K562 (cell line): ENCODE measurements at regions not wholly inside any gene's neighbourhood (a gene's known extent, or its start where the extent isn't known, plus 50 kb on each side); places are given as distances from the start of the nearest gene placed in this dataset.
A peak's percentile ranks its signal among the peaks of the same experiment; 100 is the strongest.
"Not testable (repeated sequence)": the region's sequence is repeated elsewhere in the genome, so short reads cannot be mapped to it uniquely, and the experiment has no call there.

Experiments
- ATAC-seq: fragments of 200-7000 bp; cut with Tn5 transposase; 3 replicates; pipeline ENCODE4 v1.9.1; 2020; ENCODE audit warnings: moderate library complexity
- BruUV-seq: library from RNA; stranded (reverse); fragments of 400-500 nt; replicated peaks from 2 replicates; lab custom pipeline; 2021; lab: Mats Ljungman, UMichigan
- CTCF ChIA-PET: fragments of 300-600 bp; formaldehyde crosslinking; extraction: SDS; loops from one replicate; lab custom pipeline; 2021; ENCODE audit warnings: low intra/inter-chr PET ratio; lab: Yijun Ruan, JAX
- POLR2A ChIA-PET: fragments of 300-600, 350-650 bp; sonication (Branson Sonifier 250); formaldehyde crosslinking; extraction: SDS; loops from one replicate; lab custom pipeline; 2021; ENCODE audit warnings: antibody characterized with exemption, inconsistent platforms; lab: Yijun Ruan, JAX
- DNase-seq, 4 experiments: peaks; one replicate each; pipeline versions ENCODE4 v3.0.0 to v3.0.0-alpha.2; 2011 to 2018; ENCODE audit warnings: low spot score in 3 of 4, mixed read lengths in 3 of 4; ENCODE audit errors: extremely low read depth in 1 of 4
- FAIRE-seq: peaks from 2 replicates; lab custom pipeline; 2011; peaks lifted over from hg19 to GRCh38; lab: Jason Lieb, UNC
- H2AFZ ChIP-seq: 2 replicates; pipeline ENCODE4 v1.6.0; 2011; ENCODE audit warnings: low read depth, low read length, control low read depth, inconsistent platforms
- H3K27ac ChIP-seq: fragments of 200-600 bp; 3 replicates; pipeline ENCODE4 v1.8.0; 2011; ENCODE audit warnings: low read depth, mild to moderate bottlenecking, control low read depth, inconsistent platforms, low read length, moderate library complexity, mixed read lengths; ENCODE audit errors: extremely low read depth
- H3K27me3 ChIP-seq, 2 experiments: fragments of 300-600 bp in 1 of 2; 2 replicates in 1 of 2; 3 replicates in 1 of 2; pipeline versions ENCODE4 v1.6.0 to v1.8.0; 2011; ENCODE audit warnings: inconsistent platforms in 2 of 2, low read length in 2 of 2, mild to moderate bottlenecking in 1 of 2, mixed read lengths in 1 of 2, moderate library complexity in 1 of 2; ENCODE audit not compliant: control insufficient read depth in 2 of 2, insufficient read depth in 2 of 2
- H3K36me3 ChIP-seq: fragments of 300-600 bp; 3 replicates; pipeline ENCODE4 v1.8.0; 2011; ENCODE audit warnings: mild to moderate bottlenecking, low read length, inconsistent platforms; ENCODE audit not compliant: control insufficient read depth, insufficient read depth
- H3K4me1 ChIP-seq, 2 experiments: fragments of 200-600 bp in 1 of 2; replicated peaks in 1 of 2; 2 replicates in 1 of 2; 3 replicates in 1 of 2; pipeline versions ENCODE4 v1.5.1 to v1.8.0; 2011; ENCODE audit warnings: inconsistent platforms in 2 of 2, low read length in 2 of 2, mild to moderate bottlenecking in 1 of 2, mixed read lengths in 1 of 2, moderate library complexity in 1 of 2; ENCODE audit not compliant: control insufficient read depth in 2 of 2, insufficient read depth in 2 of 2
- H3K4me2 ChIP-seq: 2 replicates; pipeline ENCODE4 v1.6.1; 2011; ENCODE audit warnings: low read length, control low read depth, inconsistent platforms, mixed read lengths; ENCODE audit not compliant: insufficient read depth
- H3K4me3 ChIP-seq: fragments of 200-600 bp; sonication (generic), shearing (Covaris generic); 2 replicates; pipeline ENCODE4 v1.5.1; 2016; ENCODE audit warnings: control low read depth, inconsistent platforms
- H3K79me2 ChIP-seq: fragments of 200-600 bp; 3 replicates; pipeline ENCODE4 v1.8.0; 2011; ENCODE audit warnings: low read length, inconsistent platforms; ENCODE audit not compliant: control insufficient read depth, insufficient read depth
- H3K9ac ChIP-seq, 2 experiments: 2 replicates each; pipeline versions ENCODE4 v1.6.0 to v1.6.1; 2011; ENCODE audit warnings: low read depth in 2 of 2, low read length in 2 of 2, control low read depth in 1 of 2, inconsistent platforms in 1 of 2, mild to moderate bottlenecking in 1 of 2, mixed read lengths in 1 of 2; ENCODE audit not compliant: insufficient read depth in 1 of 2
- H3K9me1 ChIP-seq: one replicate; pipeline ENCODE4 v1.6.0; 2011; ENCODE audit warnings: inconsistent platforms, mild to moderate bottlenecking, low read length, moderate library complexity; ENCODE audit not compliant: control insufficient read depth, insufficient read depth
- H3K9me3 ChIP-seq: replicated peaks from 2 replicates; pipeline ENCODE4 v1.5.1; 2011; ENCODE audit warnings: low read depth, low read length, inconsistent platforms; ENCODE audit not compliant: control insufficient read depth, insufficient read depth
- H4K20me1 ChIP-seq: replicated peaks from 2 replicates; pipeline ENCODE4 v1.6.1; 2011; ENCODE audit warnings: low read length, inconsistent platforms, mixed read lengths; ENCODE audit not compliant: control insufficient read depth, insufficient read depth
- WGBS: fragments of 100-300 bp; shearing (Covaris generic); methylation state at CpG from one replicate; pipeline ENCODE4 v1.1.6; 2016; ENCODE audit warnings: low coverage, mixed read lengths; ENCODE audit not compliant: insufficient coverage; ENCODE audit errors: missing lambda C conversion rate; 5-methylcytosine and 5-hydroxymethylcytosine counted together
- in situ Hi-C: fragments of 300-500 bp; cut with MboI; formaldehyde crosslinking; loops from 4 replicates; pipeline ENCODE4 v1.15.0; 2018; ENCODE audit warnings: inconsistent platforms, mixed read lengths
- intact Hi-C: fragments of 100-400 bp; cut with micrococcal nuclease; formaldehyde crosslinking; loops from 2 replicates; pipeline ENCODE4 v1.14.2; 2022
- TF ChIP-seq, protein P1 (sequence below), 3 experiments: IDR thresholded peaks in 2 of 3; conservative IDR thresholded peaks in 1 of 3; 2 replicates each; pipeline ENCODE4 v1.5.1; 2011 to 2012; ENCODE audit warnings: low read length in 3 of 3, mild to moderate bottlenecking in 3 of 3, control low read depth in 2 of 3, improper control_type of control experiment in 1 of 3, inconsistent platforms in 1 of 3, low read depth in 1 of 3, mixed read lengths in 1 of 3, moderate library complexity in 1 of 3; ENCODE audit not compliant: insufficient read depth in 2 of 3

DNA sequence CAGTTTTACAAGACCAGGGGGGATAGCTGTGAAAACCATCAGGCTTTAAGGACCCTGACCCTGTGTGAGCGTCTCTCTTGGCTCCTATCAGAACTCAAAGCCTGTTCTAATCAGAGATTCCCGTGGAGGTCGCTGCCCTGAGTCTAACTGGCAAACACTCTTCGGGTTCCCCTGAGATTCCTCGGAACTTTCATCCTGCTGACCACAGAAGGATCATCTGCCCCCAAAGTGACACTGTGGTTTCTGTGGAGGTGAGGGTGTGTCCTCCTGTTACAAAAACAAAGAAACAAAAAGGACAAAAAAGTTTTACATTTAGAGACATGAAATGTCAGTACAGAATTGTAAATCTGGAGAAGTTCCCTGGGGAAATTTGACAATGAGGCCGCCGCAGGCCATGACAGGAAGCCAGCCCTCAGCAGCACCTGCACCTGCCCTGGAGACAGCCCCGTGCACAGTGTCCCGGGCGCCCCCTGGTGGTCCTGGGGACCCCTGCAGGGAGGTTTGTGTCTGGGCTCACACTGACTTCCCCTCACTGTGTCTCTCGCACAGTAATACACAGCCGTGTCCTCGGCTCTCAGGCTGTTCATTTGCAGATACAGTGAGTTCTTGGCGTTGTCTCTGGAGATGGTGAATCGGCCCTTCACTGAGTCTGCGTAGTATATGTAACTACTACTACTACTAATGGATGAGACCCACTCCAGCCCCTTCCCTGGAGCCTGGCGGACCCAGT is 708.3 kb downstream of the TMEM121 start:
- FAIRE-seq, H3K27ac ChIP-seq: not testable (repeated sequence)
- 6% methylated on average over 6 of the region's 17 CpGs for WGBS
- TF ChIP-seq, protein P1, sequence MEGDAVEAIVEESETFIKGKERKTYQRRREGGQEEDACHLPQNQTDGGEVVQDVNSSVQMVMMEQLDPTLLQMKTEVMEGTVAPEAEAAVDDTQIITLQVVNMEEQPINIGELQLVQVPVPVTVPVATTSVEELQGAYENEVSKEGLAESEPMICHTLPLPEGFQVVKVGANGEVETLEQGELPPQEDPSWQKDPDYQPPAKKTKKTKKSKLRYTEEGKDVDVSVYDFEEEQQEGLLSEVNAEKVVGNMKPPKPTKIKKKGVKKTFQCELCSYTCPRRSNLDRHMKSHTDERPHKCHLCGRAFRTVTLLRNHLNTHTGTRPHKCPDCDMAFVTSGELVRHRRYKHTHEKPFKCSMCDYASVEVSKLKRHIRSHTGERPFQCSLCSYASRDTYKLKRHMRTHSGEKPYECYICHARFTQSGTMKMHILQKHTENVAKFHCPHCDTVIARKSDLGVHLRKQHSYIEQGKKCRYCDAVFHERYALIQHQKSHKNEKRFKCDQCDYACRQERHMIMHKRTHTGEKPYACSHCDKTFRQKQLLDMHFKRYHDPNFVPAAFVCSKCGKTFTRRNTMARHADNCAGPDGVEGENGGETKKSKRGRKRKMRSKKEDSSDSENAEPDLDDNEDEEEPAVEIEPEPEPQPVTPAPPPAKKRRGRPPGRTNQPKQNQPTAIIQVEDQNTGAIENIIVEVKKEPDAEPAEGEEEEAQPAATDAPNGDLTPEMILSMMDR (IDR thresholded peaks at IDR 0.05 in 2 of 3, conservative IDR thresholded peaks at IDR 0.05 in 1 of 3; ENCODE audit: insufficient read depth in 2 of 3, low read depth in 1 of 3, low read length in 3 of 3), result peak in 2 of 3 experiments; percentile 12 to 46; a peak in 1 of 6 replicates
- TF ChIP-seq, all 486 proteins: peak for 1; not testable (repeated sequence) for 485
- H3K36me3 ChIP-seq, in situ Hi-C loops, intact Hi-C loops, H3K4me2 ChIP-seq, DNase-seq, H4K20me1 ChIP-seq, POLR2A ChIA-PET, CTCF ChIA-PET, H3K4me3 ChIP-seq, H3K79me2 ChIP-seq, H2AFZ ChIP-seq, H3K27me3 ChIP-seq, H3K4me1 ChIP-seq, H3K9me1 ChIP-seq, H3K9ac ChIP-seq, BruUV-seq, H3K9me3 ChIP-seq: not testable (repeated sequence)
- peak; percentile 53; the same call in 1 of the 3 replicates for ATAC-seq
